HG02588 (cell line): ENCODE measurements at regions not wholly inside any gene's neighbourhood (a gene's known extent, or its start where the extent isn't known, plus 50 kb on each side); places are given as distances from the start of the nearest gene placed in this dataset.
"Not testable (repeated sequence)": the region's sequence is repeated elsewhere in the genome, so short reads cannot be mapped to it uniquely, and the experiment has no call there.

ENCODE experiments used
- ATAC-seq: cut with Tn5 transposase; IDR thresholded peaks from one replicate; pipeline ENCODE4 v1.9.1; 2021; ENCODE audit warnings: mild to moderate bottlenecking, moderate library complexity; ENCODE audit not compliant: unreplicated experiment

DNA sequence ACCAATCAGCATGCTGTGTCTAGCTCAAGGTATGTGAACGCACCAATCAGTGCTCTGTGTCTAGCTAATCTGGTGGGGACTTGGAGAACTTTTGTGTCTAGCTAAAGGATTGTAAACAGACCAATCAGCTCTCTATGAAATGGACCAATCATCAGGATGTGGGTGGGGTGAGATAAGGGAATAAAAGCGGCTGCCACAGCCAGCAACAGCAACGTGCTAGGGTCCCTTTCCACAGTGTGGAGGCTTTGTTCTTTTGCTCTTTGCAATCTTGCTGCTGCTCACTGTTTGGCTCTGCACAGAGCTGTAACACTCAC is 1353.9 kb upstream of the CDH18 start:
- not testable (repeated sequence) for ATAC-seq

- not testable (repeated sequence) for ATAC-seq
These were observed 1353.4 kb upstream of the CDH18 start for GRCh38 chr5:21341203-21341947.

DNA sequence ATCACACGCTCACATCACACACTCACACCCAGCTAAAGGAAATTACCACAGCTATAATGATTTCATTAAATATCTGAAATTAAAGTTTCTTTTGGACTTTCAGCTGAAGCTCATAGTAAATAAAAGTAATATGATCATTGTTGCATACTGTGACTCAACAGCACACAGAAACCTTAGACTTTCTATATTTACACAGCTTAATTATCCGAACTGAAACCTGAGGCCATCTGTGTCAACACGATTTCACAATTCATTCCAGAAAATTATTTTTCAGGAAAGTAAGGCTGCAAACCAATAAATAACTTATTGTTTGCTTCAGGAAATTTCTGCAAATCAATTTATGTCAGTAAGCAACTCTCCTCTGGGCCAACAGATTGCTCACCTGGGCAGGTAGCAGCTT is 1352.2 kb upstream of the CDH18 start:
- ATAC-seq, result not testable (repeated sequence)

GRCh38 chr5:21336478-21336877 is 1348.5 kb upstream of the CDH18 start:
- not testable (repeated sequence) for ATAC-seq

- ATAC-seq, result not testable (repeated sequence)
These were observed 1327.4 kb upstream of the CDH18 start for GRCh38 chr5:21315376-21315775.

DNA sequence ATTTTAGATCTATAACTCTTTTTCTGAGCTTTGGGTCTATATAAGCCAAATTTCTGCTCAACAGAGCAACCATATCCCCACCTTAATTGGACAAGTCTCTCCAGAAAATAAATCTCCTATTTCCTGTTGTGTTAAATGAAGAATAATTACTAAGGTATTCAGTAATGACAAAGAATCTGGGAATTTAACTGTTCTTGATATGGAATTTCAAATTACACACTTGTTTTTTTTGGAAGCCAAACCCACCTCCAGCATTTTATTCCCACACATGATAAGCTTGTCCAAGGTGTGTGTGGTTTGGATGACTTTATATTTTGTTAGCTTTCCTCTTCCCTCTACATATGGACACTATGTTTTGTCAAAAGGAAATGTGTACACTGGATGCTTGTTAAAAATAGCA is 1313.2 kb upstream of the CDH18 start:
- not testable (repeated sequence) for ATAC-seq

- ATAC-seq, result not testable (repeated sequence)
These were observed 1286.4 kb upstream of the CDH18 start for GRCh38 chr5:21274361-21274760.

DNA sequence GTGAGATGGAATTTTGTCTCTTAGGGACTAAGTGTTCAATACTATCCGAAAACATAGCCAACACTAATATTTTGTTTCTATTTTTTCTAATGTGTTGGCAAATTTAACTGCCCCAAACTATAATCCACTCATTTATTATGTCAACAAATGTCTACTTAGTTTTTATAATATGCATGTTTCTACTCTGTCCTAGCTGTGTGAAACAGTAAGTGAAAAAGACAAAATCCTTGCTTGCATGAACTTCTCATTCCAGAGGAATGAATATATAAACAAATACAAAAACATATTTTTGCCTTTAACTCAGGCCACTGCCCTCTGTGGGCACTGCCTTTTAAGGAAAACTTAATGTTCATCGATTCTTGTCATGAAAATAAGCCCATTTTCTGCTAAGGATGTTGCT is 1275.4 kb upstream of the CDH18 start:
- no peak for ATAC-seq

DNA sequence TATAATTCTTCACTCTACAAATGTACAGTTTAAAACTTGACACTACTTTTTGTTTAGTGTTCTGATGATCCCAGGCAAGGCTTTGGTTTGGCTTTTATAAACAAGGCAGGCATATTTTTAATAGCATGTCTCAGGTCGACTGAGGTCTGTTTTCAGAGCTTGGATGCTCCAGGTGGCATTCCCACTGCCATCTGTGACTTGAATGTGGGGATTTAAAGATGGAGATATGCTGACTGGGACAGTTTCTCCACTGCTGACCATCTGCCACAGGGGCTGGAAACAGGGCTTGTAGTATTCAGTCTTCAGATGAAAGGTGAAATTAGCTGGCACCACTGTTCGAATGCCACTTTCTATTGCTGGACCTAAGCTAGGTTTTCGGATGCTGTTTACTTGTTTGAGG is 1266.2 kb upstream of the CDH18 start:
- ATAC-seq, result no peak

DNA sequence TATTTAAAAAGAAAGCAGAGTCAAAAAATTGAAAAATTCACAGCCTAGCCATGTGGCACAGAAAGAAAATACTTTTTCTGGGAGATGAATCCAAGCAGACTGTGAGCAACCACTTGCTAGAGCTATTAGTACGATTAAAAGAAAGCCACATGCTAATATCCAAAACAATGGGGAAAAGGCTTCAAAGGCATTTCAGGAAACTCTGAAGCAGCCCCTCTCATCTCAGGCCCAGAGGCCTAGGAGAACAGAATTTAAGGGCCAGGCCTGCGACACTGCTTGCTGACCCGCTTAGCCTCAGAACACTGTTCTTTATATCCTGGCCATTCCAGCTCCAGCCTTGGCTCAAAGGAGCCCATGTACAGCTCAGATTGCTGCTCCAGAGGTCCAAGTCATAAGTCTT is 1257.0 kb upstream of the CDH18 start:
- no peak for ATAC-seq

GRCh38 chr5:21238786-21239185 is 1250.8 kb upstream of the CDH18 start:
- no peak for ATAC-seq

- no peak for ATAC-seq
These were observed 1249.5 kb upstream of the CDH18 start for GRCh38 chr5:21237461-21237860.

- no peak for ATAC-seq
These were observed 1249.0 kb upstream of the CDH18 start for GRCh38 chr5:21236971-21237427.

- ATAC-seq, result no peak
These were observed 1248.1 kb upstream of the CDH18 start for GRCh38 chr5:21236104-21236503.

- ATAC-seq, result no peak
These were observed 1237.4 kb upstream of the CDH18 start for GRCh38 chr5:21225223-21226064.

DNA sequence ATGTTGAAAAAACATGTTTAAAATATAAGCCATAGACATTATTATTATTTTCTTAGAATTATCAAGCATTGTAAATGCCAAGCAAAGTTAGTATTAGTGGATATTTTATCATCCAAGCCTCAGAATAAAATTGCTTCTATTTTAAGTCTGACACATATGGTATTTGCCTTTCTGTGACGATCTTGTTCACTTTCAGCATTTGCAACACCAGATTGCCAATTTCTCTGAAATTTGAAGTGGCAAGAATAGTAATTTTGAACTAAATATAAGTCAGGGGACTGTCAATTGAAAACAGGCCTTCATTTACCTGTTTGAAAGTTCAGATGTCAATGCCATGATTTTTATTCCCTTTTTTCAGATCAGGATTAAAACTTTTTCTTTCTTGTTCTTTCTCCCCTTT is 1233.6 kb upstream of the CDH18 start:
- no peak for ATAC-seq

DNA sequence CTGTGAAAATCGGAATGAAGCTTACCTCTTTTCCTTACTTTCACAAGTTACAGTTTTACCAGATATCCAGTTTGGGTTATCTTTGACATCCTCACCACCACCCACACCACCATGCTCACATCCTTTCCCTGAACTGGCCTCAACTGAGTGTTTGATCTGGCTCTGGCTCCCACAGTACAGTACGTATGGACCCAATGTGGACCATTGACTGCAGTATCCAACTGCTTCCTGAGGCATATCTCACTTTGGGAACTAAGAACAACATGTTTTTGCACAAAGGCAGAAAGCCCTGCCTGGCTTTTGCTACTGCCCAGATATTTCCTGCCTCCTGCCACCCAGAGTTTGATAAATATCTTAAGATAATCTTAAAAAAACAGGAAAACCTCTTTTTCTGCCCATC is 1232.0 kb upstream of the CDH18 start:
- no peak for ATAC-seq

GRCh38 chr5:21219251-21219650 is 1231.3 kb upstream of the CDH18 start:
- no peak for ATAC-seq

GRCh38 chr5:21212026-21212425 is 1224.0 kb upstream of the CDH18 start:
- ATAC-seq, result no peak

GRCh38 chr5:21209409-21209808 is 1221.4 kb upstream of the CDH18 start:
- no peak for ATAC-seq

- ATAC-seq, result no peak
These were observed 1211.1 kb upstream of the CDH18 start for GRCh38 chr5:21199087-21199486.

- no peak for ATAC-seq
These were observed 1207.1 kb upstream of the CDH18 start for GRCh38 chr5:21195145-21195544.
